Caco-2 (cell line): ENCODE measurements at regions not wholly inside any gene's neighbourhood (a gene's known extent, or its start where the extent isn't known, plus 50 kb on each side); places are given as distances from the start of the nearest gene placed in this dataset.

Experiments used
- BruUV-seq: library from RNA; stranded (reverse); fragments of 400-500 nt; replicated peaks from 2 replicates; lab custom pipeline; 2021; lab: Mats Ljungman, UMichigan
- CTCF ChIA-PET: fragments of 300-600 bp; sonication (Branson Sonifier 250); formaldehyde crosslinking; loops from one replicate; lab custom pipeline; 2022; ENCODE audit warnings: antibody characterized with exemption; lab: Charles Lee
- POLR2A ChIA-PET: fragments of 300-600 bp; sonication (Branson Sonifier 250); formaldehyde crosslinking; loops from one replicate; lab custom pipeline; 2022; ENCODE audit warnings: antibody characterized with exemption; lab: Charles Lee
- DNase-seq, 2 experiments: peaks; one replicate each; pipeline versions ENCODE4 v3.0.0 to v3.0.0-alpha.2; 2020 to 2022
- H3K27me3 ChIP-seq: replicated peaks from 2 replicates; pipeline ENCODE4 v1.6.0; 2011; ENCODE audit warnings: low read length; ENCODE audit not compliant: control insufficient read depth, insufficient read depth
- H3K36me3 ChIP-seq: 2 replicates; pipeline ENCODE4 v1.5.1; 2011; ENCODE audit warnings: low read length; ENCODE audit not compliant: control insufficient read depth, insufficient read depth
- H3K4me1 ChIP-seq: fragments of 250-450 bp; sonication (Bioruptor Pico); 2 replicates; pipeline ENCODE4 v1.5.1; 2020; ENCODE audit warnings: mild to moderate bottlenecking
- H3K4me3 ChIP-seq: 2 replicates; pipeline ENCODE4 v1.5.1; 2011; ENCODE audit warnings: low read depth, mild to moderate bottlenecking, control low read depth, low read length
- H3K9me3 ChIP-seq: fragments of 250-450 bp; sonication (Bioruptor Pico); 2 replicates; pipeline ENCODE4 v1.5.1; 2020; ENCODE audit warnings: mild to moderate bottlenecking, moderate library complexity
- H3K27ac Mint-ChIP-seq: one replicate; pipeline ENCODE4 v1.8.0; 2022; ENCODE audit warnings: mixed read lengths; ENCODE audit not compliant: unreplicated experiment
- H3K27me3 Mint-ChIP-seq: one replicate; pipeline ENCODE4 v1.8.0; 2022; ENCODE audit warnings: mixed read lengths; ENCODE audit not compliant: insufficient read depth, unreplicated experiment
- H3K36me3 Mint-ChIP-seq: one replicate; pipeline ENCODE4 v1.8.0; 2022; ENCODE audit warnings: mild to moderate bottlenecking, mixed read lengths; ENCODE audit not compliant: insufficient read depth, unreplicated experiment
- H3K4me1 Mint-ChIP-seq: one replicate; pipeline ENCODE4 v1.8.0; 2022; ENCODE audit warnings: low read depth, mixed read lengths; ENCODE audit not compliant: unreplicated experiment
- H3K4me3 Mint-ChIP-seq: one replicate; pipeline ENCODE4 v1.8.0; 2022; ENCODE audit warnings: mild to moderate bottlenecking, moderate library complexity, mixed read lengths; ENCODE audit not compliant: unreplicated experiment
- H3K9me3 Mint-ChIP-seq: one replicate; pipeline ENCODE4 v1.8.0; 2022; ENCODE audit warnings: mixed read lengths; ENCODE audit not compliant: unreplicated experiment
- CTCF ChIP-seq, 2 experiments: fragments of 200-600 bp in 1 of 2; IDR thresholded peaks; 1 replicate in 1 of 2; 2 replicates in 1 of 2; pipeline versions ENCODE4 v1.5.1 to v1.8.0; 2011 to 2022; ENCODE audit warnings: antibody characterized with exemption in 1 of 2, control low read depth in 1 of 2, inconsistent platforms in 1 of 2, low read depth in 1 of 2, low read length in 1 of 2, mild to moderate bottlenecking in 1 of 2, moderate library complexity in 1 of 2; ENCODE audit not compliant: insufficient read depth in 1 of 2, severe bottlenecking in 1 of 2, unreplicated experiment in 1 of 2
- intact Hi-C: fragments of 100-400 bp; cut with micrococcal nuclease; formaldehyde crosslinking; loops from one replicate; pipeline ENCODE4 v1.10.0; 2022; ENCODE audit not compliant: unreplicated experiment

GRCh38 chr12:68432622-68433021 is 100.5 kb upstream of the MDM1 start:
- peaks cover 12% of the 10 kb centered on the region for H3K9me3 ChIP-seq
- H3K4me3 ChIP-seq: no peak overlapping the region
- no peaks in the 10 kb centered on the region; the same call in 1 of the 2 replicates for H3K36me3 ChIP-seq
- H3K36me3 Mint-ChIP-seq: peaks cover 11% of the 10 kb centered on the region
- peaks cover 42% of the 10 kb centered on the region for H3K9me3 Mint-ChIP-seq
- no peaks in the 10 kb centered on the region for H3K27me3 ChIP-seq
- ChIA-PET POLR2A (no interaction called here), CTCF (no interaction called here)
- no TSS peak for BruUV-seq
- no peaks in the 10 kb centered on the region for H3K27me3 Mint-ChIP-seq
- no peak for DNase-seq
- intact Hi-C loops: no loop called here
- TF ChIP-seq CTCF (IDR thresholded peaks at IDR 0.05; ENCODE audit: insufficient read depth in 1 of 2, low read depth in 1 of 2, low read length in 1 of 2, severe bottlenecking in 1 of 2, unreplicated experiment in 1 of 2): no peak
- H3K4me3 Mint-ChIP-seq: no peak overlapping the region
- H3K27ac Mint-ChIP-seq: no peak overlapping the region
- H3K4me1 ChIP-seq: peaks cover 30% of the 10 kb centered on the region
- H3K4me1 Mint-ChIP-seq: peaks cover 31% of the 10 kb centered on the region

- no peak for DNase-seq
- BruUV-seq: no TSS peak
- intact Hi-C loops: no loop called here
- Histone ChIP-seq H3K4me1 (peaks cover 18% of the 10 kb centered on the region), H3K9me3 (peaks cover 12% of the 10 kb centered on the region), H3K27me3 (no peaks in the 10 kb centered on the region), H3K36me3 (no peaks in the 10 kb centered on the region; the same call in 1 of the 2 replicates), H3K4me3 (no peak overlapping the region)
- Mint-ChIP-seq H3K36me3 (peaks cover 11% of the 10 kb centered on the region), H3K4me3 (no peak overlapping the region), H3K27me3 (no peaks in the 10 kb centered on the region), H3K4me1 (peaks cover 37% of the 10 kb centered on the region), H3K9me3 (peaks cover 42% of the 10 kb centered on the region), H3K27ac (peak overlapping the region; percentile 74)
- CTCF ChIA-PET: no interaction called here
- TF ChIP-seq CTCF (IDR thresholded peaks at IDR 0.05; ENCODE audit: insufficient read depth in 1 of 2, low read depth in 1 of 2, low read length in 1 of 2, severe bottlenecking in 1 of 2, unreplicated experiment in 1 of 2): no peak
- POLR2A ChIA-PET: no interaction called here
These were observed 102.5 kb upstream of the MDM1 start for GRCh38 chr12:68434391-68435298.

- Mint-ChIP-seq H3K27me3 (no peaks in the 10 kb centered on the region), H3K36me3 (peaks cover 11% of the 10 kb centered on the region), H3K9me3 (peaks cover 42% of the 10 kb centered on the region), H3K27ac (no peak overlapping the region), H3K4me1 (peaks cover 43% of the 10 kb centered on the region), H3K4me3 (no peak overlapping the region)
- no peaks in the 10 kb centered on the region for H3K27me3 ChIP-seq
- no TSS peak for BruUV-seq
- peaks cover 20% of the 10 kb centered on the region for H3K4me1 ChIP-seq
- H3K36me3 ChIP-seq: no peaks in the 10 kb centered on the region; the same call in 1 of the 2 replicates
- peaks cover 12% of the 10 kb centered on the region for H3K9me3 ChIP-seq
- CTCF ChIA-PET: no interaction called here
- no peak for DNase-seq
- H3K4me3 ChIP-seq: no peak overlapping the region
- intact Hi-C loops: no loop called here
- POLR2A ChIA-PET: no interaction called here
- no peak for TF ChIP-seq CTCF (IDR thresholded peaks at IDR 0.05; ENCODE audit: insufficient read depth in 1 of 2, low read depth in 1 of 2, low read length in 1 of 2, severe bottlenecking in 1 of 2, unreplicated experiment in 1 of 2)
These were observed 103.1 kb upstream of the MDM1 start for GRCh38 chr12:68435299-68435637.
